ENCODE measurements at regions not wholly inside any gene's neighbourhood (a gene's known extent, or its start where the extent isn't known, plus 50 kb on each side); places are given as distances from the start of the nearest gene placed in this dataset.

GRCh38 chr5:153900703-153901395 is 137.9 kb downstream of the FAM114A2 start:
- TF ChIP-seq CTCF (conservative IDR thresholded peaks at IDR 0.05; ENCODE audit: low read depth in 2 of 2) (no peak), REST (IDR thresholded peaks at IDR 0.05; ENCODE audit: unreplicated experiment) (no peak), EZH2 (IDR thresholded peaks at IDR 0.05; ENCODE audit: low read depth, unreplicated experiment) (no peak), EZH2phosphoT487 (IDR thresholded peaks at IDR 0.05; ENCODE audit: unreplicated experiment) (no peak), POLR2AphosphoS5 (IDR thresholded peaks at IDR 0.05; ENCODE audit: low read depth) (no peak), STAT1 (IDR thresholded peaks at IDR 0.05; ENCODE audit: unreplicated experiment) (no peak)

Data from GM23338 (cell line).